ENCODE measurements at regions not wholly inside any gene's neighbourhood (a gene's known extent, or its start where the extent isn't known, plus 50 kb on each side); places are given as distances from the start of the nearest gene placed in this dataset.
"Not testable (repeated sequence)": the region's sequence is repeated elsewhere in the genome, so short reads cannot be mapped to it uniquely, and the experiment has no call there.

DNA sequence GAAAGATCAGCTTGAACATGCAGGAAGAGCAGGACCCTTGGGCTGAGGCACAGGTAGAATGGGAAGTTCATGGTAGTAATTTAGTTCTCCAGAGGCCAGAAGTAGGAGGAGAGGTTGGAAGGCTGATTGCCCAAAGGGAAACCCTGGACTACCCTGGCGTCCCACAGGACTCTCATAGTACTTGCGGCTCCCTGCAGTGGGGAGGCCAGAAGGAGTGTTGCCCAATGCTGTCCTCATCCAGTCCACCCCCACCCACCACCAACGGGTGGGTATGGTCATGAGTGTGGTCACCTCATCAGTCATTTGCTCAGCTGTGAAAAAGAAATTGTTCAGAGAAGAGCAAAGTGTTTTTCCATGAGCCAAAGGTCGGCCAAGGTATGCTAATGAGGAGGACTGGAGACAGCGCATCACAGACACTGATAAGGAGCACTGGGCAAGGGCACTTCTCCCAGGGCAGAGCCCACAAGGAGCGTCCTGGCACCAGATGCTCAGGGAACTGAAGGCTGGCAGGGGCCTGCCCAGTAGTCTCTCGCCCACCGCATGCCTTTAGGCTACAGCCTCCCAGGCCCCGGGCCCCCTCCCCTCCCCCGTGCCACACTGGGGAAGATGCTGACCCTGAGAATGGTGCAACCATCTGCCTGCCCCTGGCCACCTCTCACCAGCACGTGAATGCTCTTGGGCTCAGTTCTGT, 154.8 kb upstream of the PABPC3 start:
- TF ChIP-seq, protein P1, sequence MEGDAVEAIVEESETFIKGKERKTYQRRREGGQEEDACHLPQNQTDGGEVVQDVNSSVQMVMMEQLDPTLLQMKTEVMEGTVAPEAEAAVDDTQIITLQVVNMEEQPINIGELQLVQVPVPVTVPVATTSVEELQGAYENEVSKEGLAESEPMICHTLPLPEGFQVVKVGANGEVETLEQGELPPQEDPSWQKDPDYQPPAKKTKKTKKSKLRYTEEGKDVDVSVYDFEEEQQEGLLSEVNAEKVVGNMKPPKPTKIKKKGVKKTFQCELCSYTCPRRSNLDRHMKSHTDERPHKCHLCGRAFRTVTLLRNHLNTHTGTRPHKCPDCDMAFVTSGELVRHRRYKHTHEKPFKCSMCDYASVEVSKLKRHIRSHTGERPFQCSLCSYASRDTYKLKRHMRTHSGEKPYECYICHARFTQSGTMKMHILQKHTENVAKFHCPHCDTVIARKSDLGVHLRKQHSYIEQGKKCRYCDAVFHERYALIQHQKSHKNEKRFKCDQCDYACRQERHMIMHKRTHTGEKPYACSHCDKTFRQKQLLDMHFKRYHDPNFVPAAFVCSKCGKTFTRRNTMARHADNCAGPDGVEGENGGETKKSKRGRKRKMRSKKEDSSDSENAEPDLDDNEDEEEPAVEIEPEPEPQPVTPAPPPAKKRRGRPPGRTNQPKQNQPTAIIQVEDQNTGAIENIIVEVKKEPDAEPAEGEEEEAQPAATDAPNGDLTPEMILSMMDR (IDR thresholded peaks at IDR 0.05; ENCODE audit: poor library complexity): not testable (repeated sequence)
- not testable (repeated sequence) for TF ChIP-seq EZH2 (IDR thresholded peaks at IDR 0.05; ENCODE audit: borderline replicate concordance); EZH2phosphoT487 (IDR thresholded peaks at IDR 0.05; ENCODE audit: low read depth, severe bottlenecking, unreplicated experiment)

Measured in hepatocyte (in vitro differentiated cells).